ENCODE measurements at regions not wholly inside any gene's neighbourhood (a gene's known extent, or its start where the extent isn't known, plus 50 kb on each side); places are given as distances from the start of the nearest gene placed in this dataset.

DNA sequence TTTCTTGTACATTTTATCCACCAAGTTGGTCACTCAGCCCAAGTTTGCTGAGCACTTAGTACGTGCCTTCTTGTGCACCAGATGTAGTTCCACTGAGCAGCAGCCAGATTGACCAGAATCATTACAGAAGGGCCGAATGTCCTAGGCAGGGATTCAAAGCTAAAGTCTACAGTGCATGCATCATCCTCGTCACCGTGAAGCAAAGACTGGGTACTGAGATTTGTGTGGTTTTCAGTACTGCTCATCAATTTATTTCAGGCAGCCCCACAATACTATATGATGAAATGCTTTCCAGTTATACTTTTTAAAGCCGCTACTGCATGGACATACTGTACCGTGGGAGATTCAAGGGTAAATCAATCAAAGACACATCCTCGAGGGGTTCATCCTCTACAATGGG is 227.0 kb downstream of the ARRDC4 start:
- Histone ChIP-seq H3K4me2 (ENCODE audit: low read length) (no peak overlapping the region), H4K20me1 (ENCODE audit: insufficient read depth, low read length) (no peaks in the 10 kb centered on the region), H3K36me3 (ENCODE audit: insufficient read depth, low read length) (no peaks in the 10 kb centered on the region), H3K4me3 (ENCODE audit: insufficient read depth, low read depth, low read length) (no peak overlapping the region), H3K79me2 (ENCODE audit: insufficient read depth, low read length) (no peaks in the 10 kb centered on the region), H3K27ac (ENCODE audit: low read depth, low read length) (no peak overlapping the region), H2AFZ (ENCODE audit: low read depth, low read length) (no peak overlapping the region), H3K27me3 (ENCODE audit: insufficient read depth, low read length) (no peaks in the 10 kb centered on the region), H3K9ac (ENCODE audit: low read length) (no peak overlapping the region), H3K9me3 (ENCODE audit: insufficient read depth, low read depth, low read length) (no peaks in the 10 kb centered on the region), H3K4me1 (ENCODE audit: insufficient read depth, low read length) (no peaks in the 10 kb centered on the region)
- DNase-seq (ENCODE audit: low read depth): no peak
- no peaks in the 10 kb centered on the region for H3K9me3 Mint-ChIP-seq (ENCODE audit: unreplicated experiment)
- TF ChIP-seq EZH2 (IDR thresholded peaks at IDR 0.05; ENCODE audit: insufficient read depth, low read length): no peak
- TF ChIP-seq, protein P1, sequence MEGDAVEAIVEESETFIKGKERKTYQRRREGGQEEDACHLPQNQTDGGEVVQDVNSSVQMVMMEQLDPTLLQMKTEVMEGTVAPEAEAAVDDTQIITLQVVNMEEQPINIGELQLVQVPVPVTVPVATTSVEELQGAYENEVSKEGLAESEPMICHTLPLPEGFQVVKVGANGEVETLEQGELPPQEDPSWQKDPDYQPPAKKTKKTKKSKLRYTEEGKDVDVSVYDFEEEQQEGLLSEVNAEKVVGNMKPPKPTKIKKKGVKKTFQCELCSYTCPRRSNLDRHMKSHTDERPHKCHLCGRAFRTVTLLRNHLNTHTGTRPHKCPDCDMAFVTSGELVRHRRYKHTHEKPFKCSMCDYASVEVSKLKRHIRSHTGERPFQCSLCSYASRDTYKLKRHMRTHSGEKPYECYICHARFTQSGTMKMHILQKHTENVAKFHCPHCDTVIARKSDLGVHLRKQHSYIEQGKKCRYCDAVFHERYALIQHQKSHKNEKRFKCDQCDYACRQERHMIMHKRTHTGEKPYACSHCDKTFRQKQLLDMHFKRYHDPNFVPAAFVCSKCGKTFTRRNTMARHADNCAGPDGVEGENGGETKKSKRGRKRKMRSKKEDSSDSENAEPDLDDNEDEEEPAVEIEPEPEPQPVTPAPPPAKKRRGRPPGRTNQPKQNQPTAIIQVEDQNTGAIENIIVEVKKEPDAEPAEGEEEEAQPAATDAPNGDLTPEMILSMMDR (IDR thresholded peaks at IDR 0.05; ENCODE audit: insufficient read depth, low read depth, low read length): no peak
- H3K27ac Mint-ChIP-seq (ENCODE audit: unreplicated experiment): no peak overlapping the region
- H3K4me3 Mint-ChIP-seq (ENCODE audit: unreplicated experiment): no peak overlapping the region
- no peaks in the 10 kb centered on the region for H3K4me1 Mint-ChIP-seq (ENCODE audit: low read depth, unreplicated experiment)
- H3K36me3 Mint-ChIP-seq (ENCODE audit: low read depth, unreplicated experiment): no peaks in the 10 kb centered on the region
- FAIRE-seq: no peak
- peaks cover 24% of the 10 kb centered on the region for H3K27me3 Mint-ChIP-seq (ENCODE audit: low read depth, unreplicated experiment)

DNA sequence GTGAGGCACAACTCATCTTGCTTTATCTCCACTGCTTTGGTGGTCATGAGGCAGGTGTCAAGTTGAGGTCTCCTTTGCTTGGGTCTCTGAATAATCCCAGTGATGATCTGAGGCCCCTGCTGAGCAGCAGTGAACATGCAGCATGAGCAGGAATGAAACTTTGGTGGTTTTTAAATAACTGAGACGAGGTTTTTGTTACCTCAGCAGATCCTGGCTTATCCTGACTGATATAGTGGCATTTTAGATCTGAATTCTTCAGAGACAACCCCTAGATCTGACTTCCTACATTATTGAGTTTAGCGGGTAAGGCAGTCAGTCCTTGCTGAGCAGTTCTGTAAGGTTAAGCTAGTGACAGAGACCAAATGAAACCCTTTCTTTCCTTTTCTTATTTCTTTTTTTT is 230.4 kb downstream of the ARRDC4 start:
- Mint-ChIP-seq H3K27ac (ENCODE audit: unreplicated experiment) (no peak overlapping the region), H3K36me3 (ENCODE audit: low read depth, unreplicated experiment) (no peaks in the 10 kb centered on the region), H3K9me3 (ENCODE audit: unreplicated experiment) (no peaks in the 10 kb centered on the region), H3K4me3 (ENCODE audit: unreplicated experiment) (no peak overlapping the region), H3K27me3 (ENCODE audit: low read depth, unreplicated experiment) (peaks cover 30% of the 10 kb centered on the region), H3K4me1 (ENCODE audit: low read depth, unreplicated experiment) (no peaks in the 10 kb centered on the region)
- Histone ChIP-seq H4K20me1 (ENCODE audit: insufficient read depth, low read length) (no peaks in the 10 kb centered on the region), H3K9me3 (ENCODE audit: insufficient read depth, low read depth, low read length) (no peaks in the 10 kb centered on the region), H3K9ac (ENCODE audit: low read length) (no peak overlapping the region), H2AFZ (ENCODE audit: low read depth, low read length) (no peak overlapping the region), H3K27ac (ENCODE audit: low read depth, low read length) (no peak overlapping the region), H3K79me2 (ENCODE audit: insufficient read depth, low read length) (no peaks in the 10 kb centered on the region), H3K27me3 (ENCODE audit: insufficient read depth, low read length) (no peaks in the 10 kb centered on the region), H3K4me3 (ENCODE audit: insufficient read depth, low read depth, low read length) (no peak overlapping the region), H3K36me3 (ENCODE audit: insufficient read depth, low read length) (no peaks in the 10 kb centered on the region), H3K4me1 (ENCODE audit: insufficient read depth, low read length) (no peaks in the 10 kb centered on the region), H3K4me2 (ENCODE audit: low read length) (no peak overlapping the region)
- no peak for FAIRE-seq
- TF ChIP-seq, protein P1 (IDR thresholded peaks at IDR 0.05; ENCODE audit: insufficient read depth, low read depth, low read length): no peak
- no peak for TF ChIP-seq EZH2 (IDR thresholded peaks at IDR 0.05; ENCODE audit: insufficient read depth, low read length)
- no peak for DNase-seq (ENCODE audit: low read depth)

DNA sequence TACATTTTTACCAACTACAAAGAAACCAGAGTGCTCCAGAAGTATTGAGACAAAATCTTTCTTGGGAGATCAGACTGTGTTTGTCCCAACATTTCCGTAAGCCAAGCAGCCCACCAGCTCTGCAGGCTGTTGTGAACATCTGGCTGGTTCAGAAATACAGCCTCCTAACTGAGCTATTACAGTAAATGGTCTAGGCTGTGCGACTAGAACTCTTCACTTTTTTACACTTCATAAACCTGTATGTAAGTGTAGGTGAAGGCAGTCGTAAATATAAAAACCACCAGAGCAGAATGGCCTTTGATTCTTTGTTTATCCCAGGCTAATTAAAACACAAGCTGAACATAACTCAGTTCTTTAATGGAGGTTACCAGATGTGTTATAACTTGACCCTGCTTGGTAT is 235.3 kb downstream of the ARRDC4 start:
- H3K4me1 Mint-ChIP-seq (ENCODE audit: low read depth, unreplicated experiment): no peaks in the 10 kb centered on the region
- DNase-seq (ENCODE audit: low read depth) (no peak), FAIRE-seq (no peak)
- no peak for TF ChIP-seq EZH2 (IDR thresholded peaks at IDR 0.05; ENCODE audit: insufficient read depth, low read length)
- TF ChIP-seq, protein P1 (IDR thresholded peaks at IDR 0.05; ENCODE audit: insufficient read depth, low read depth, low read length): no peak
- H3K4me1 ChIP-seq (ENCODE audit: insufficient read depth, low read length): no peaks in the 10 kb centered on the region
- H3K27ac ChIP-seq (ENCODE audit: low read depth, low read length): no peak overlapping the region
- no peaks in the 10 kb centered on the region for H3K36me3 Mint-ChIP-seq (ENCODE audit: low read depth, unreplicated experiment)
- no peaks in the 10 kb centered on the region for H3K9me3 ChIP-seq (ENCODE audit: insufficient read depth, low read depth, low read length)
- no peaks in the 10 kb centered on the region for H3K27me3 ChIP-seq (ENCODE audit: insufficient read depth, low read length)
- no peaks in the 10 kb centered on the region for H3K36me3 ChIP-seq (ENCODE audit: insufficient read depth, low read length)
- no peak overlapping the region for H2AFZ ChIP-seq (ENCODE audit: low read depth, low read length)
- H3K79me2 ChIP-seq (ENCODE audit: insufficient read depth, low read length): no peaks in the 10 kb centered on the region
- H3K9me3 Mint-ChIP-seq (ENCODE audit: unreplicated experiment): no peaks in the 10 kb centered on the region
- H4K20me1 ChIP-seq (ENCODE audit: insufficient read depth, low read length): no peaks in the 10 kb centered on the region
- H3K27me3 Mint-ChIP-seq (ENCODE audit: low read depth, unreplicated experiment): peaks cover 12% of the 10 kb centered on the region
- H3K27ac Mint-ChIP-seq (ENCODE audit: unreplicated experiment): no peak overlapping the region
- H3K9ac ChIP-seq (ENCODE audit: low read length): no peak overlapping the region
- H3K4me3 ChIP-seq (ENCODE audit: insufficient read depth, low read depth, low read length): no peak overlapping the region
- H3K4me2 ChIP-seq (ENCODE audit: low read length): no peak overlapping the region
- no peak overlapping the region for H3K4me3 Mint-ChIP-seq (ENCODE audit: unreplicated experiment)
